Activated CD8-positive, alpha-beta T cell treated with anti-CD3 and anti-CD28 coated beads for 36 hours (primary cell): ENCODE measurements at regions not wholly inside any gene's neighbourhood (a gene's known extent, or its start where the extent isn't known, plus 50 kb on each side); places are given as distances from the start of the nearest gene placed in this dataset.

ENCODE experiments used
- ATAC-seq: fragments of 200-7000 bp; cut with Tn5 transposase; one replicate; pipeline ENCODE4 v1.10.0; 2021; ENCODE audit warnings: mild to moderate bottlenecking, moderate library complexity
- CTCF ChIA-PET: fragments of 350-600 bp; sonication (Branson Sonifier 250); formaldehyde crosslinking; loops from one replicate; lab custom pipeline; 2021; ENCODE audit warnings: antibody characterized with exemption; lab: Charles Lee
- POLR2A ChIA-PET: fragments of 350-600 bp; sonication (Branson Sonifier 250); formaldehyde crosslinking; loops from one replicate; lab custom pipeline; 2021; ENCODE audit warnings: antibody characterized with exemption; lab: Charles Lee
- DNase-seq: peaks from one replicate; pipeline ENCODE4 v3.0.0-alpha.2; 2020
- H3K27ac Mint-ChIP-seq: one replicate; pipeline ENCODE4 v1.8.0; 2021; ENCODE audit warnings: mild to moderate bottlenecking, mixed read lengths
- H3K27me3 Mint-ChIP-seq: one replicate; pipeline ENCODE4 v1.8.0; 2021; ENCODE audit warnings: mixed read lengths
- H3K36me3 Mint-ChIP-seq: one replicate; pipeline ENCODE4 v1.8.0; 2021; ENCODE audit warnings: low read depth, mixed read lengths
- H3K4me1 Mint-ChIP-seq: one replicate; pipeline ENCODE4 v1.8.0; 2021; ENCODE audit warnings: low read depth, mixed read lengths
- H3K4me3 Mint-ChIP-seq: one replicate; pipeline ENCODE4 v1.8.0; 2021; ENCODE audit warnings: mild to moderate bottlenecking, moderate library complexity, mixed read lengths
- H3K9me3 Mint-ChIP-seq: one replicate; pipeline ENCODE4 v1.8.0; 2021; ENCODE audit warnings: mixed read lengths
- intact Hi-C: fragments of 100-400 bp; cut with micrococcal nuclease; formaldehyde crosslinking; loops from one replicate; pipeline ENCODE4 v1.10.0; 2022
- TF ChIP-seq, protein P1 (sequence below): fragments of 200-600 bp; IDR thresholded peaks from one replicate; pipeline ENCODE4 v1.8.0; 2022; ENCODE audit warnings: antibody characterized with exemption, mild to moderate bottlenecking

DNA sequence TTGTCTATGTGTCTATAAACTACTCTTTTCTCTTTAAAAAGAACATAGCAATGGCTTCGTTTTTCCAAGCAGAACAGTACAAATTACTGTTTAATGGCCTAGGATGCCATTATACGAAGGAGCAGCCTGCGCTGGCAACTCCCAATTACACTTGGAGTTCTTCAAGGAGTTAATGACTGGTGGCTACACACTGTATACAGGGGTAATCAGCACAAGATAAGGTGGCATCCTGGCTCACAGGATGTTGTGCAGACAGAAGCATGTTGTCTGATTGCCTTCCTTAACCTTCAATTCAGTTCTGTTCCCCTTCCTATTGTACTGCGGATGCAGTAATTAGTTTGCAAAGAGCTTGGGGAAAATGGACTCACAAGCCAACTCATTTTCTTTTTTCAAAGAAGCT, 250.7 kb upstream of the ROBO2 start:
- DNase-seq (no peak), ATAC-seq (no peak)
- intact Hi-C loops, result no loop called here
- Mint-ChIP-seq H3K4me1 (no peaks in the 10 kb centered on the region), H3K36me3 (no peaks in the 10 kb centered on the region), H3K27ac (no peak overlapping the region), H3K4me3 (no peak overlapping the region), H3K27me3 (no peaks in the 10 kb centered on the region), H3K9me3 (peaks cover 13% of the 10 kb centered on the region)
- ChIA-PET CTCF (interaction anchor here (0.7 kb wide), 1 partner anchor 21 kb away, joined by 4 read pairs; no protein-coding TSS in a partner anchor), POLR2A (interaction anchor here (0.9 kb wide), 1 partner anchor 35 kb away, joined by 3 read pairs; no protein-coding TSS in a partner anchor)
- TF ChIP-seq, protein P1, sequence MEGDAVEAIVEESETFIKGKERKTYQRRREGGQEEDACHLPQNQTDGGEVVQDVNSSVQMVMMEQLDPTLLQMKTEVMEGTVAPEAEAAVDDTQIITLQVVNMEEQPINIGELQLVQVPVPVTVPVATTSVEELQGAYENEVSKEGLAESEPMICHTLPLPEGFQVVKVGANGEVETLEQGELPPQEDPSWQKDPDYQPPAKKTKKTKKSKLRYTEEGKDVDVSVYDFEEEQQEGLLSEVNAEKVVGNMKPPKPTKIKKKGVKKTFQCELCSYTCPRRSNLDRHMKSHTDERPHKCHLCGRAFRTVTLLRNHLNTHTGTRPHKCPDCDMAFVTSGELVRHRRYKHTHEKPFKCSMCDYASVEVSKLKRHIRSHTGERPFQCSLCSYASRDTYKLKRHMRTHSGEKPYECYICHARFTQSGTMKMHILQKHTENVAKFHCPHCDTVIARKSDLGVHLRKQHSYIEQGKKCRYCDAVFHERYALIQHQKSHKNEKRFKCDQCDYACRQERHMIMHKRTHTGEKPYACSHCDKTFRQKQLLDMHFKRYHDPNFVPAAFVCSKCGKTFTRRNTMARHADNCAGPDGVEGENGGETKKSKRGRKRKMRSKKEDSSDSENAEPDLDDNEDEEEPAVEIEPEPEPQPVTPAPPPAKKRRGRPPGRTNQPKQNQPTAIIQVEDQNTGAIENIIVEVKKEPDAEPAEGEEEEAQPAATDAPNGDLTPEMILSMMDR, result no peak

DNA sequence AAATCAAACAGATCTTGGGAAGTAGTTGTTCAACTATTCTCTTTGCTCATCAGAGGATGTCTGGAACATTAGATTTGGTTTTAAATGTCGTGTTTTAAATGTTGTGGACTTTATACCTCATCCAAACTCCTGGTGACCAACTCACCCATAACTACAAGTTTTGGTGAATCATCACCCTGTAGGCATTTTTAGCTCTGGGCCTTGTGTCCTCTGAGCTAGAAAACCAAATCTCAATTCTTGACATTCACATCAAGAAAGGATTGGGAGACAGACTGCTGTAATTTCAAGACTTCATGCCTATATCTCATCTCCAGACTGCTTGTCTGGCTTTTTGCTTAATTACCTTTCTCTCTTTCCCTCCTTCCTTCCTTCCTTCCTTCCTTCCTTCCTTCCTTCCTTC, 228.5 kb upstream of the ROBO2 start:
- POLR2A ChIA-PET, result no interaction called here
- no peak overlapping the region for H3K4me3 Mint-ChIP-seq
- H3K27ac Mint-ChIP-seq, result no peak overlapping the region
- DNase-seq, result no peak
- ATAC-seq, result no peak
- H3K27me3 Mint-ChIP-seq, result no peaks in the 10 kb centered on the region
- intact Hi-C loops, result no loop called here
- H3K4me1 Mint-ChIP-seq, result no peaks in the 10 kb centered on the region
- TF ChIP-seq, protein P1, result no peak
- no peaks in the 10 kb centered on the region for H3K36me3 Mint-ChIP-seq
- CTCF ChIA-PET, result no interaction called here
- H3K9me3 Mint-ChIP-seq, result peaks cover 9% of the 10 kb centered on the region

DNA sequence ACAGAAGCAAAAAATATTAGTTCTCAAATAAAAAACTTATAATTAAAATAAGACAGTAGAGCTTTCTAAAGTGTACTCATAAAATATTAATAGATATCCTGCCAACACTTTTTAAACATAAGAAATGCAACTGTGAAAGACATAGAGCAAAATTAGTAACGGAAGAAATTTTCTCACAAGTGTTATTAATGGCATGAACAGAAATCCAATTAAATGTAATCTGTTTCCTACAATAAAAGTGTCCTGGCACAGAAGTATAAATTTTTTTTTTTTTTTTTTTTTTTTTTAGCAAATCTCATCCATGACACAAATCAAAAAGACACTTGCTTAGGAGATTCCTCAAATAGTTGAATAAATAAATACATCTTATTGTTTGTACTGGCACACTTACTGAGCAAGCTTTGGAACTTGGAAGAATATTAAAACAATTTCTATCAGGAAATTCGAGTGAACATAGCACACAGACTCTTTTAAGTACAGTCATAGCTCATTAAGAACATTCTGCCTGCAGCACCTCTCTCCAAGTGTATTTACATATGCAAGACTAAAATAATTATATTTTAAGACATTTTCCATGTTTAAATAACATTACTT, 227.2 kb upstream of the ROBO2 start:
- ChIA-PET CTCF (no interaction called here), POLR2A (no interaction called here)
- TF ChIP-seq, protein P1, result no peak
- DNase-seq (no peak), ATAC-seq (no peak)
- Mint-ChIP-seq H3K4me1 (no peaks in the 10 kb centered on the region), H3K4me3 (no peak overlapping the region), H3K27me3 (no peaks in the 10 kb centered on the region), H3K9me3 (peaks cover 9% of the 10 kb centered on the region), H3K27ac (no peak overlapping the region), H3K36me3 (no peaks in the 10 kb centered on the region)
- intact Hi-C loops, result no loop called here

DNA sequence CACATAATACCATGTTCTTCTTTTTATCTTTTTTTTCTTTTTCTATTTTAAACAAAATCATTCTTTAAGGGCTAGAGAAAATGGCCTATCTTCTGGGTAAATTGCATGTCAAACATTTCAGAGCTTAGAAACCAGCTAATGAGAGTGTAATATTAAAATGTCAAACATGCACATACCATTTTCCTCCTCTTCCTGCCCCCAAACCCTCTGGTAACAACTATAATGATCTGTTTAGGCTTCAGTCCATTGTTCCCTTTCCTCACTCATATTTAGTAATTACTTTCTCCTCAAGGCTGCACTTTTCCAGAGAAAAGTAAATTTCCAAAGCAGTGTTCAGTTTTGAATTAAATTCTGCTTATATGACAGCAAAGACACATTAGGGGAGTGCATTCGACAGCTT, 224.3 kb upstream of the ROBO2 start:
- Mint-ChIP-seq H3K27ac (no peak overlapping the region), H3K27me3 (no peaks in the 10 kb centered on the region), H3K9me3 (peaks cover 19% of the 10 kb centered on the region), H3K4me3 (no peak overlapping the region), H3K36me3 (no peaks in the 10 kb centered on the region), H3K4me1 (no peaks in the 10 kb centered on the region)
- ChIA-PET CTCF (no interaction called here), POLR2A (no interaction called here)
- intact Hi-C loops, result no loop called here
- TF ChIP-seq, protein P1, result no peak
- ATAC-seq (no peak), DNase-seq (no peak)

DNA sequence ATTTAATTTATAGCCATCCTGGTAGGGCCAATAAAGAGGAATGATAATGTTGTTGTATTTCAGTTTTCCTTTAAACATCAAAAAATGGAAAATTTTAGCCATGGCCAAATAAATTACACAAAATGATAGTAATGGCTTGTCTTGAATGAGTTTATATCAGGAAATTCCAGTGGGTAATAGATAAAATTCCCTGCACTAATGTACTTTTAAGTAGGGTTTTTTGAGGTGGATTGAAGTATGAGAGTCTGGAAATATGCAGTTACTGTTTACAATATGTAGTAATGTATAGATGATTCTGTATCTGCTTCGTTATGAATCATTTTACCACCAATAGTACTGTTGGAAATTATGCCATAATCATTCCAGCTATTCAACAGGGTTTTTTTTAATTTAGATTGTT, 219.4 kb upstream of the ROBO2 start:
- ChIA-PET CTCF (no interaction called here), POLR2A (no interaction called here)
- H3K36me3 Mint-ChIP-seq, result no peaks in the 10 kb centered on the region
- H3K4me3 Mint-ChIP-seq, result no peak overlapping the region
- intact Hi-C loops, result no loop called here
- TF ChIP-seq, protein P1, result no peak
- no peaks in the 10 kb centered on the region for H3K27me3 Mint-ChIP-seq
- H3K9me3 Mint-ChIP-seq, result peaks cover 19% of the 10 kb centered on the region
- DNase-seq (no peak), ATAC-seq (no peak)
- no peaks in the 10 kb centered on the region for H3K4me1 Mint-ChIP-seq
- no peak overlapping the region for H3K27ac Mint-ChIP-seq
